ENCODE measurements at regions not wholly inside any gene's neighbourhood (a gene's known extent, or its start where the extent isn't known, plus 50 kb on each side); places are given as distances from the start of the nearest gene placed in this dataset.

GRCh38 chr5:74295141-74295540 lies 345.4 kb downstream of the ENC1 start:
- no peak for TF ChIP-seq CTCF (IDR thresholded peaks at IDR 0.05)
- TF ChIP-seq POLR2A (IDR thresholded peaks at IDR 0.05) = no peak
